DND-41 (cell line): ENCODE measurements at regions not wholly inside any gene's neighbourhood (a gene's known extent, or its start where the extent isn't known, plus 50 kb on each side); places are given as distances from the start of the nearest gene placed in this dataset.

Experiments used
- ATAC-seq: fragments of 200-7000 bp; cut with Tn5 transposase; 3 replicates; pipeline ENCODE4 v1.9.1; 2021; ENCODE audit warnings: low read depth; ENCODE audit not compliant: insufficient read depth
- DNase-seq: peaks from one replicate; pipeline ENCODE4 v3.0.0-alpha.2; 2020
- H2AFZ ChIP-seq: 2 replicates; pipeline ENCODE4 v1.6.0; 2012; ENCODE audit warnings: low read depth, low read length
- H3K27ac ChIP-seq: 2 replicates; pipeline ENCODE4 v1.5.1; 2012; ENCODE audit warnings: low read length, inconsistent platforms
- H3K27me3 ChIP-seq: fragments of 200-600 bp; sonication (generic); 2 replicates; pipeline ENCODE4 v1.6.0; 2012; ENCODE audit warnings: low read length, mild to moderate bottlenecking, inconsistent platforms; ENCODE audit not compliant: insufficient read depth, poor library complexity
- H3K36me3 ChIP-seq: 2 replicates; pipeline ENCODE4 v1.5.1; 2012; ENCODE audit warnings: low read length, inconsistent platforms; ENCODE audit not compliant: insufficient read depth
- H3K4me1 ChIP-seq: 2 replicates; pipeline ENCODE4 v1.5.1; 2012; ENCODE audit warnings: mild to moderate bottlenecking, low read length; ENCODE audit not compliant: insufficient read depth
- H3K4me2 ChIP-seq: 2 replicates; pipeline ENCODE4 v1.6.0; 2012; ENCODE audit warnings: mild to moderate bottlenecking, moderate library complexity, low read length, inconsistent platforms; ENCODE audit not compliant: insufficient read depth
- H3K4me3 ChIP-seq, 2 experiments: fragments of 200-600 bp in 1 of 2; shearing (Covaris generic) in 1 of 2; 2 replicates each; pipeline ENCODE4 v1.5.1; 2012 to 2016; ENCODE audit warnings: inconsistent platforms in 2 of 2, low read length in 2 of 2, mild to moderate bottlenecking in 2 of 2, low read depth in 1 of 2, moderate library complexity in 1 of 2
- H3K79me2 ChIP-seq: 2 replicates; pipeline ENCODE4 v1.6.0; 2012; ENCODE audit warnings: low read length, inconsistent platforms; ENCODE audit not compliant: insufficient read depth
- H3K9ac ChIP-seq: 2 replicates; pipeline ENCODE4 v1.6.0; 2012; ENCODE audit warnings: low read depth, mild to moderate bottlenecking, inconsistent platforms, low read length, moderate library complexity
- H3K9me3 ChIP-seq: 2 replicates; pipeline ENCODE4 v1.5.1; 2012; ENCODE audit warnings: low read length, moderate library complexity, mild to moderate bottlenecking, inconsistent platforms; ENCODE audit not compliant: insufficient read depth, severe bottlenecking
- H4K20me1 ChIP-seq: 2 replicates; pipeline ENCODE4 v1.6.0; 2012; ENCODE audit warnings: low read length; ENCODE audit not compliant: insufficient read depth
- EZH2 ChIP-seq: IDR thresholded peaks from 3 replicates; pipeline ENCODE4 v1.6.1; 2012; ENCODE audit warnings: borderline replicate concordance, low read depth, mild to moderate bottlenecking, moderate library complexity, low read length, inconsistent platforms; ENCODE audit not compliant: severe bottlenecking
- TF ChIP-seq, protein P1 (sequence below): IDR thresholded peaks from 2 replicates; pipeline ENCODE4 v1.5.1; 2012; ENCODE audit warnings: borderline replicate concordance, low read length, moderate library complexity, mild to moderate bottlenecking; ENCODE audit not compliant: poor library complexity, severe bottlenecking; ENCODE audit errors: extremely low read depth

GRCh38 chr12:46682148-46682547 is 143.6 kb downstream of the SLC38A4 start:
- Histone ChIP-seq H3K36me3 (no peaks in the 10 kb centered on the region), H3K4me1 (no peaks in the 10 kb centered on the region), H3K9me3 (peaks cover 6% of the 10 kb centered on the region), H3K4me2 (no peak overlapping the region), H4K20me1 (no peaks in the 10 kb centered on the region), H3K27ac (no peak overlapping the region), H2AFZ (no peak overlapping the region), H3K9ac (no peak overlapping the region), H3K79me2 (no peaks in the 10 kb centered on the region), H3K4me3 (no peak overlapping the region), H3K27me3 (no peaks in the 10 kb centered on the region)
- DNase-seq (no peak), ATAC-seq (no peak)
- TF ChIP-seq, protein P1, sequence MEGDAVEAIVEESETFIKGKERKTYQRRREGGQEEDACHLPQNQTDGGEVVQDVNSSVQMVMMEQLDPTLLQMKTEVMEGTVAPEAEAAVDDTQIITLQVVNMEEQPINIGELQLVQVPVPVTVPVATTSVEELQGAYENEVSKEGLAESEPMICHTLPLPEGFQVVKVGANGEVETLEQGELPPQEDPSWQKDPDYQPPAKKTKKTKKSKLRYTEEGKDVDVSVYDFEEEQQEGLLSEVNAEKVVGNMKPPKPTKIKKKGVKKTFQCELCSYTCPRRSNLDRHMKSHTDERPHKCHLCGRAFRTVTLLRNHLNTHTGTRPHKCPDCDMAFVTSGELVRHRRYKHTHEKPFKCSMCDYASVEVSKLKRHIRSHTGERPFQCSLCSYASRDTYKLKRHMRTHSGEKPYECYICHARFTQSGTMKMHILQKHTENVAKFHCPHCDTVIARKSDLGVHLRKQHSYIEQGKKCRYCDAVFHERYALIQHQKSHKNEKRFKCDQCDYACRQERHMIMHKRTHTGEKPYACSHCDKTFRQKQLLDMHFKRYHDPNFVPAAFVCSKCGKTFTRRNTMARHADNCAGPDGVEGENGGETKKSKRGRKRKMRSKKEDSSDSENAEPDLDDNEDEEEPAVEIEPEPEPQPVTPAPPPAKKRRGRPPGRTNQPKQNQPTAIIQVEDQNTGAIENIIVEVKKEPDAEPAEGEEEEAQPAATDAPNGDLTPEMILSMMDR, result no peak
- TF ChIP-seq EZH2, result no peak

DNA sequence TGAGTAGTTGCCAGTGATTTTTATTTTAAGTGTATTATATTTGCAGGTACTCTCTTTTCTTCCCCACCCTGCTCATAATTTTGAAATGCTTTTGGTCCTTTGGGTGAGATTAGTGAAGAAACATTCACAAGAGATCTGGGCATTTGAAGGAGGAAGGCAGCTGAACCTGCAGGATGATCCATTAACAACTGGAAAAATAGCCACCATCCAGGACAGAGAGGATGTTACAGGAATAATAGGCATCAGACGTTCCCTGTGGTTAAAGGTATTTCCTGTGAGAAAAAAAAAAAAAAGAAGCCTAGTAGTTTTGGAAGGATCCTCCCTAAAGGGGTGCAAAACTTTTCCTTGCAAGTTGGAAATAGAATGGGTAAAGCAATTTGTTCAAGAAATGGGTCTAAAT is 145.3 kb downstream of the SLC38A4 start:
- DNase-seq, result no peak
- no peak for ATAC-seq
- no peak overlapping the region for H2AFZ ChIP-seq
- no peak overlapping the region for H3K4me3 ChIP-seq
- H3K4me2 ChIP-seq, result no peak overlapping the region
- no peaks in the 10 kb centered on the region for H3K27me3 ChIP-seq
- no peaks in the 10 kb centered on the region for H3K79me2 ChIP-seq
- H3K4me1 ChIP-seq, result no peaks in the 10 kb centered on the region
- no peak overlapping the region for H3K9ac ChIP-seq
- peaks cover 6% of the 10 kb centered on the region for H3K9me3 ChIP-seq
- H4K20me1 ChIP-seq, result no peaks in the 10 kb centered on the region
- H3K36me3 ChIP-seq, result no peaks in the 10 kb centered on the region
- no peak overlapping the region for H3K27ac ChIP-seq
- no peak for TF ChIP-seq EZH2
- TF ChIP-seq, protein P1, result no peak

DNA sequence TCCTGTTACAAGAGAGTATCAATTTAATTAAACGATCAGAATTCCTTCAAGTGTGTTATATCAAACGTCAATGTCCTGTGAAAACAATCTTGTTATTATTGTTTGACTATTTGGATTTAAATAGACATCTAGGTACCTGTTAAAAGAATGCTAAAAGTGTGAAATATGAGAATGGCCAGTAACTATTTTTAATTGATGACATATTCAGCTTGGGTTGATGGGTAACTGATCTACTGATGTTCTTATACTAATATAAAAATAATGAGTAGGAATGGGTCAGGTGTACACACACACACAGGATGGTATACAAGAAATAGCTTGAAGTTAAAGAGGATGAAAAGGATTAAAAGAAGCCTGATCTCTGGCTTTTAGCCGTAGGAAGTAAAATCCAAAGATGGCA is 146.0 kb downstream of the SLC38A4 start:
- DNase-seq, result no peak
- H3K9ac ChIP-seq, result no peak overlapping the region
- no peaks in the 10 kb centered on the region for H4K20me1 ChIP-seq
- H3K4me2 ChIP-seq, result no peak overlapping the region
- no peak for TF ChIP-seq EZH2
- TF ChIP-seq, protein P1, result no peak
- no peak overlapping the region for H3K27ac ChIP-seq
- H2AFZ ChIP-seq, result no peak overlapping the region
- H3K9me3 ChIP-seq, result peaks cover 6% of the 10 kb centered on the region
- no peaks in the 10 kb centered on the region for H3K4me1 ChIP-seq
- no peaks in the 10 kb centered on the region for H3K27me3 ChIP-seq
- H3K79me2 ChIP-seq, result no peaks in the 10 kb centered on the region
- no peak for ATAC-seq
- H3K36me3 ChIP-seq, result no peaks in the 10 kb centered on the region
- H3K4me3 ChIP-seq, result no peak overlapping the region

DNA sequence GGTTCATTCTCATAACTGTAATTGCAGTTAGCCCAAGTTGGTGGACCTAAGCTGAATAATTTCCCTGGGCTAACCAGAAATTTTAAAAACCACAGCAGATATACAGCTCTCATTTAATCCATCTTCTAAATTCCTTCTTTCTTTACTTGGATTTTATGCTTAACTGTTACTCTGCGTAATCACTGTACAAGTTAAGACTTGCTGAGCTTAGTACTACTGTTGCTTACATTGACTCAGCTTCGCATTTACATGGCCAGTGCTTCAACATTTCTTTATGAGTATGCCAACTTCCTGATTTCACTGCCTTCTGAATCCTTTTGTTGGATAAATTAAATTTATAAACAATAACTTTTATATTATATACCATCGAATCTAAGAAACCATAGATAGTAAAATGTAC is 147.4 kb downstream of the SLC38A4 start:
- no peaks in the 10 kb centered on the region for H3K27me3 ChIP-seq
- ATAC-seq, result no peak
- no peak overlapping the region for H2AFZ ChIP-seq
- H3K4me3 ChIP-seq, result no peak overlapping the region
- no peak overlapping the region for H3K9ac ChIP-seq
- no peaks in the 10 kb centered on the region for H3K9me3 ChIP-seq
- no peak overlapping the region for H3K27ac ChIP-seq
- H3K4me2 ChIP-seq, result no peak overlapping the region
- no peaks in the 10 kb centered on the region for H3K36me3 ChIP-seq
- no peaks in the 10 kb centered on the region for H4K20me1 ChIP-seq
- no peaks in the 10 kb centered on the region for H3K79me2 ChIP-seq
- no peaks in the 10 kb centered on the region for H3K4me1 ChIP-seq
- DNase-seq, result no peak
- TF ChIP-seq, protein P1, result no peak
- no peak for TF ChIP-seq EZH2
